ENCODE measurements at regions not wholly inside any gene's neighbourhood (a gene's known extent, or its start where the extent isn't known, plus 50 kb on each side); places are given as distances from the start of the nearest gene placed in this dataset.

- no peak for TF ChIP-seq REST (IDR thresholded peaks at IDR 0.05; ENCODE audit: insufficient read depth in 1 of 2, low read depth in 2 of 2, low read length in 2 of 2)
- TF ChIP-seq SIN3A (IDR thresholded peaks at IDR 0.05; ENCODE audit: borderline replicate concordance, insufficient read depth, low read length) = no peak
- no peak for TF ChIP-seq POLR2AphosphoS5 (IDR thresholded peaks at IDR 0.05; ENCODE audit: low read depth, low read length)
- no peak for TF ChIP-seq TAF1 (IDR thresholded peaks at IDR 0.05; ENCODE audit: borderline replicate concordance, insufficient read depth, low read length)
- TF ChIP-seq FOXP2 (optimal IDR thresholded peaks at IDR 0.05; ENCODE audit: borderline replicate concordance, extremely low read depth, extremely low read length, insufficient read depth) = no peak
Measured at GRCh38 chr12:13727707-13728195, 253.7 kb downstream of the GRIN2B start.

GRCh38 chr12:13725049-13725448, 256.4 kb downstream of the GRIN2B start:
- TF ChIP-seq REST (IDR thresholded peaks at IDR 0.05; ENCODE audit: insufficient read depth in 1 of 2, low read depth in 2 of 2, low read length in 2 of 2) (no peak), FOXP2 (optimal IDR thresholded peaks at IDR 0.05; ENCODE audit: borderline replicate concordance, extremely low read depth, extremely low read length, insufficient read depth) (no peak), POLR2AphosphoS5 (IDR thresholded peaks at IDR 0.05; ENCODE audit: low read depth, low read length) (no peak), TAF1 (IDR thresholded peaks at IDR 0.05; ENCODE audit: borderline replicate concordance, insufficient read depth, low read length) (no peak), SIN3A (IDR thresholded peaks at IDR 0.05; ENCODE audit: borderline replicate concordance, insufficient read depth, low read length) (no peak)

GRCh38 chr12:13724136-13724535, 257.3 kb downstream of the GRIN2B start:
- TF ChIP-seq FOXP2 (optimal IDR thresholded peaks at IDR 0.05; ENCODE audit: borderline replicate concordance, extremely low read depth, extremely low read length, insufficient read depth) (no peak), TAF1 (IDR thresholded peaks at IDR 0.05; ENCODE audit: borderline replicate concordance, insufficient read depth, low read length) (no peak), REST (IDR thresholded peaks at IDR 0.05; ENCODE audit: insufficient read depth in 1 of 2, low read depth in 2 of 2, low read length in 2 of 2) (no peak), POLR2AphosphoS5 (IDR thresholded peaks at IDR 0.05; ENCODE audit: low read depth, low read length) (no peak)

GRCh38 chr12:13719986-13720385, 261.4 kb downstream of the GRIN2B start:
- TF ChIP-seq SIN3A (IDR thresholded peaks at IDR 0.05; ENCODE audit: borderline replicate concordance, insufficient read depth, low read length) = no peak
- no peak for TF ChIP-seq POLR2AphosphoS5 (IDR thresholded peaks at IDR 0.05; ENCODE audit: low read depth, low read length)
- TF ChIP-seq FOXP2 (optimal IDR thresholded peaks at IDR 0.05; ENCODE audit: borderline replicate concordance, extremely low read depth, extremely low read length, insufficient read depth) = no peak
- no peak for TF ChIP-seq TAF1 (IDR thresholded peaks at IDR 0.05; ENCODE audit: borderline replicate concordance, insufficient read depth, low read length)
- TF ChIP-seq REST (IDR thresholded peaks at IDR 0.05; ENCODE audit: insufficient read depth in 1 of 2, low read depth in 2 of 2, low read length in 2 of 2) = no peak

- TF ChIP-seq POLR2AphosphoS5 (IDR thresholded peaks at IDR 0.05; ENCODE audit: low read depth, low read length) = no peak
Measured at GRCh38 chr12:13718271-13718670, 263.1 kb downstream of the GRIN2B start.

Data from PFSK-1 (cell line).